OCI-LY7 (cell line): ENCODE measurements at regions not wholly inside any gene's neighbourhood (a gene's known extent, or its start where the extent isn't known, plus 50 kb on each side); places are given as distances from the start of the nearest gene placed in this dataset.

ENCODE experiments used
- BruUV-seq: library from RNA; stranded (reverse); fragments of 400-500 nt; replicated peaks from 2 replicates; lab custom pipeline; 2021; lab: Mats Ljungman, UMichigan
- CTCF ChIA-PET: fragments of 300-600 bp; sonication (Branson Sonifier 250); formaldehyde crosslinking; loops from one replicate; lab custom pipeline; 2022; ENCODE audit warnings: antibody characterized with exemption; ENCODE audit not compliant: unreplicated experiment; lab: Charles Lee
- POLR2A ChIA-PET: fragments of 300-600 bp; sonication (Branson Sonifier 250); formaldehyde crosslinking; loops from one replicate; lab custom pipeline; 2022; ENCODE audit warnings: antibody characterized with exemption; lab: Charles Lee
- DNase-seq: peaks from one replicate; pipeline ENCODE4 v3.0.0-alpha.2; 2015; ENCODE audit warnings: low spot score
- H2AFZ ChIP-seq: fragments of 200-600 bp; sonication (generic), shearing (Covaris generic); 2 replicates; pipeline ENCODE4 v1.6.1; 2014; ENCODE audit warnings: mild to moderate bottlenecking, antibody characterized with exemption, low read length, moderate library complexity
- H3K27ac ChIP-seq: fragments of 200-600 bp; sonication (generic); 2 replicates; pipeline ENCODE4 v1.5.1; 2014; ENCODE audit warnings: mixed run types, low read depth, mild to moderate bottlenecking, moderate library complexity, low read length, inconsistent platforms; ENCODE audit not compliant: poor library complexity, severe bottlenecking
- H3K36me3 ChIP-seq: fragments of 200-600 bp; sonication (generic); 2 replicates; pipeline ENCODE4 v1.6.1; 2014; ENCODE audit warnings: mild to moderate bottlenecking, antibody characterized with exemption, low read length, moderate library complexity, mixed read lengths; ENCODE audit not compliant: insufficient read depth
- H3K4me1 ChIP-seq: fragments of 200-600 bp; sonication (generic); 2 replicates; pipeline ENCODE4 v1.5.1; 2014; ENCODE audit warnings: mild to moderate bottlenecking, low read length; ENCODE audit not compliant: insufficient read depth, poor library complexity, severe bottlenecking
- H3K4me2 ChIP-seq: fragments of 200-600 bp; sonication (generic); 2 replicates; pipeline ENCODE4 v1.6.1; 2014; ENCODE audit warnings: mild to moderate bottlenecking, low read length
- H3K4me3 ChIP-seq: fragments of 200-600 bp; sonication (generic); 2 replicates; pipeline ENCODE4 v1.5.1; 2014; ENCODE audit warnings: mild to moderate bottlenecking, low read depth, low read length; ENCODE audit not compliant: poor library complexity, severe bottlenecking
- H3K79me2 ChIP-seq: fragments of 200-600 bp; sonication (generic); 2 replicates; pipeline ENCODE4 v1.6.1; 2016; ENCODE audit warnings: low read depth, mild to moderate bottlenecking, low read length, moderate library complexity, mixed read lengths; ENCODE audit not compliant: insufficient read depth
- H3K9me2 ChIP-seq: fragments of 200-600 bp; sonication (generic); 2 replicates; pipeline ENCODE4 v1.6.1; 2016; ENCODE audit warnings: mild to moderate bottlenecking, low read length, mixed read lengths; ENCODE audit not compliant: insufficient read depth
- H3K9me3 ChIP-seq: fragments of 200-600 bp; sonication (generic); 2 replicates; pipeline ENCODE4 v1.6.1; 2014; ENCODE audit warnings: mild to moderate bottlenecking, mixed run types, low read length, mixed read lengths
- H4K20me1 ChIP-seq: fragments of 200-600 bp; sonication (generic); 2 replicates; pipeline ENCODE4 v1.6.1; 2014; ENCODE audit warnings: mild to moderate bottlenecking, antibody characterized with exemption, low read length, moderate library complexity, mixed read lengths; ENCODE audit not compliant: insufficient read depth
- EZH2phosphoT487 ChIP-seq: fragments of 200-600 bp; sonication (generic); IDR thresholded peaks from 2 replicates; pipeline ENCODE4 v1.6.1; 2018; ENCODE audit warnings: low read depth, borderline replicate concordance, mild to moderate bottlenecking, mixed run types, antibody characterized with exemption, low read length, moderate library complexity, mixed read lengths
- intact Hi-C: fragments of 100-400 bp; cut with micrococcal nuclease; formaldehyde crosslinking; loops from one replicate; pipeline ENCODE4 v1.10.0; 2022; ENCODE audit not compliant: unreplicated experiment
- TF ChIP-seq, protein P1 (sequence below): fragments of 200-600 bp; sonication (generic); conservative IDR thresholded peaks from 2 replicates; pipeline ENCODE4 v1.5.1; 2014; ENCODE audit warnings: mild to moderate bottlenecking, antibody characterized with exemption, low read length, moderate library complexity, mixed read lengths

- Histone ChIP-seq H3K36me3 (no peaks in the 10 kb centered on the region), H3K4me1 (no peaks in the 10 kb centered on the region), H3K4me2 (no peak overlapping the region), H3K9me2 (no peaks in the 10 kb centered on the region), H4K20me1 (no peaks in the 10 kb centered on the region), H3K27ac (no peak overlapping the region), H3K4me3 (no peak overlapping the region), H3K79me2 (no peaks in the 10 kb centered on the region), H2AFZ (no peak overlapping the region), H3K9me3 (no peaks in the 10 kb centered on the region)
- intact Hi-C loops: no loop called here
- DNase-seq: no peak
- CTCF ChIA-PET: no interaction called here
- TF ChIP-seq, protein P1, sequence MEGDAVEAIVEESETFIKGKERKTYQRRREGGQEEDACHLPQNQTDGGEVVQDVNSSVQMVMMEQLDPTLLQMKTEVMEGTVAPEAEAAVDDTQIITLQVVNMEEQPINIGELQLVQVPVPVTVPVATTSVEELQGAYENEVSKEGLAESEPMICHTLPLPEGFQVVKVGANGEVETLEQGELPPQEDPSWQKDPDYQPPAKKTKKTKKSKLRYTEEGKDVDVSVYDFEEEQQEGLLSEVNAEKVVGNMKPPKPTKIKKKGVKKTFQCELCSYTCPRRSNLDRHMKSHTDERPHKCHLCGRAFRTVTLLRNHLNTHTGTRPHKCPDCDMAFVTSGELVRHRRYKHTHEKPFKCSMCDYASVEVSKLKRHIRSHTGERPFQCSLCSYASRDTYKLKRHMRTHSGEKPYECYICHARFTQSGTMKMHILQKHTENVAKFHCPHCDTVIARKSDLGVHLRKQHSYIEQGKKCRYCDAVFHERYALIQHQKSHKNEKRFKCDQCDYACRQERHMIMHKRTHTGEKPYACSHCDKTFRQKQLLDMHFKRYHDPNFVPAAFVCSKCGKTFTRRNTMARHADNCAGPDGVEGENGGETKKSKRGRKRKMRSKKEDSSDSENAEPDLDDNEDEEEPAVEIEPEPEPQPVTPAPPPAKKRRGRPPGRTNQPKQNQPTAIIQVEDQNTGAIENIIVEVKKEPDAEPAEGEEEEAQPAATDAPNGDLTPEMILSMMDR: no peak
- TF ChIP-seq EZH2phosphoT487: no peak
- no TSS peak for BruUV-seq
- POLR2A ChIA-PET: no interaction called here
Observed at GRCh38 chr6:122122686-122123085, 276.8 kb upstream of the HSF2 start.

DNA sequence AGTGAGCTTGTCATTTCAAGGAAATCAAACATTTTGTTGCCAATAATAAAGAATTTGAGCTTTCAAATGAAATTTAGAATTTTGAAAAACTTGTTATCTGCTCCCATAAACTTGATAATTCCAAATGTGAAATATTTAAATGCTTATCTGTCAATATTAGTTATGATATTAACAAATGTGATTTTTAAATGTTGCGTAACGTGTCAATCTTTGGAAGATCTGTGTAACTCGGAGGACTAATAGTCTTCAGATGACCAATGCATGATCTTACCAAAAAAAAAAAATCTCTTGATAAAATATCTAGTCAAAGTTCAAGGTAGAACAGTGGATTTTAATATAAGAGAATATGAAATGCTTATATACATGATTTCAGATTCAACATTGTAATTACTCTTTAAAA lies 274.5 kb upstream of the HSF2 start:
- no peaks in the 10 kb centered on the region for H3K4me1 ChIP-seq
- H3K9me3 ChIP-seq: no peaks in the 10 kb centered on the region
- POLR2A ChIA-PET: interaction anchor here (0.6 to 1.3 kb wide), 3 partner anchors 12 to 443 kb away, joined by 3 to 4 read pairs (median 3); no protein-coding TSS in a partner anchor
- CTCF ChIA-PET: no interaction called here
- DNase-seq: no peak
- H3K36me3 ChIP-seq: no peaks in the 10 kb centered on the region
- BruUV-seq: no TSS peak
- H3K9me2 ChIP-seq: no peaks in the 10 kb centered on the region
- no peak overlapping the region for H2AFZ ChIP-seq
- TF ChIP-seq, protein P1: no peak
- no peak for TF ChIP-seq EZH2phosphoT487
- H3K4me2 ChIP-seq: no peak overlapping the region
- intact Hi-C loops: no loop called here
- H3K79me2 ChIP-seq: no peaks in the 10 kb centered on the region
- no peak overlapping the region for H3K27ac ChIP-seq
- no peak overlapping the region for H3K4me3 ChIP-seq
- no peaks in the 10 kb centered on the region for H4K20me1 ChIP-seq

DNA sequence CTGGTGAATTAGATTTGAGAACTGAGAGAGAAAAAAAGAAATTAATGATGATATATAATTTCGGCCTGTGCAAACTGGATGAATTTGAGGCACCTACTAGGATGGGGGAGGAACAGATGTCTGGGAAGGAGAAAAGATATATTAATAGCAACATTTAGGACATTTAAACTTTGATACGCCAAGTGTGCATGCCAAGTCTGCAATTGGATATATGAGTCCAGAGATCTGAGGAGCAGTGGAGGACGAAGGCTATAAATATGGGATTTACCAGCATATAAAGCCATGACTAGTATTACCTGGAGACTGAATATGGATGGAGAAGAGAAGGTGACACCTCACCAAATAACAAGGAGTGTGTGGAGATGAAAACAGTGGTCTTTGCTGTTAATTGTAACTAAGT lies 272.6 kb upstream of the HSF2 start:
- Histone ChIP-seq H3K4me2 (no peak overlapping the region), H2AFZ (no peak overlapping the region), H3K79me2 (no peaks in the 10 kb centered on the region), H3K36me3 (no peaks in the 10 kb centered on the region), H3K9me3 (no peaks in the 10 kb centered on the region), H3K4me1 (no peaks in the 10 kb centered on the region), H3K4me3 (no peak overlapping the region), H3K9me2 (no peaks in the 10 kb centered on the region), H4K20me1 (no peaks in the 10 kb centered on the region), H3K27ac (no peak overlapping the region)
- intact Hi-C loops: no loop called here
- POLR2A ChIA-PET: no interaction called here
- BruUV-seq: no TSS peak
- CTCF ChIA-PET: no interaction called here
- TF ChIP-seq EZH2phosphoT487: no peak
- TF ChIP-seq, protein P1: no peak
- no peak for DNase-seq
